ENCODE measurements at regions not wholly inside any gene's neighbourhood (a gene's known extent, or its start where the extent isn't known, plus 50 kb on each side); places are given as distances from the start of the nearest gene placed in this dataset.

GRCh38 chr20:57038608-57039440 lies 227.6 kb downstream of the BMP7 start:
- no peaks in the 10 kb centered on the region for H3K4me1 ChIP-seq
- 66 to 85% (median 81%) methylated on average over 4 of the region's 4 CpGs for WGBS, 5 donors
- intact Hi-C loops (cut with DNase I; ENCODE audit: low total_unique reads) = no loop called here

DNA sequence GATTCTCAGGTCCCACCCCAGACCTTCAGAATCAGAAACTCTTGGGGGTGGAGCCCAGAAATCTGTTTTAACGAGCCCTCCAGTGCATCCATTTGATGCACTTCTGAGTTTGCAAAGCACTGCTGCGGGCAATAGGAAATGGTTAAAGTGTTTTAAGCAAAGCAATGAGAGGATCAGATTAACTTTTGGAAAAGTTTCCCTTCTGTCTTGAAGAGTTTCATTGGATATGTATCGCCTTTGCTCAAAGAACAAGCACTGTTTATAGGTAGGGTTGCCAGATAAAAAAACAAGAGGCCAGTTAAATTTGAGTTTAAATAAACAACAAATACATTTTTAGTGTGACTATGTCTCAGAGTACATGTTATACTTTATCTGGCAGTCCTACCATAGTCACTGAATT lies 226.0 kb downstream of the BMP7 start:
- Histone ChIP-seq H3K4me3 (no peak overlapping the region), H3K27me3 (replicated peaks in 1 of 7) (peaks cover 0 to 33% (median 0%) of the 10 kb centered on the region in 7 donors), H3K27ac (no peak overlapping the region), H3K9me3 (no peaks in the 10 kb centered on the region), H3K4me1 (no peaks in the 10 kb centered on the region), H3K36me3 (no peaks in the 10 kb centered on the region)
- TF ChIP-seq CTCF (IDR thresholded peaks at IDR 0.05 in 8 of 11, conservative IDR thresholded peaks at IDR 0.05 in 3 of 11) (no peak), POLR2AphosphoS5 (IDR thresholded peaks at IDR 0.05) (no peak), POLR2A (IDR thresholded peaks at IDR 0.05) (no peak)
- DNase-seq = no peak
- 77 to 86% (median 80%) methylated on average over 3 of the region's 3 CpGs for WGBS, 5 donors
- intact Hi-C loops (cut with DNase I; ENCODE audit: low total_unique reads) = no loop called here

More at GRCh38 chr20:57038608-57039440, 227.6 kb downstream of the BMP7 start:
- TF ChIP-seq CTCF (IDR thresholded peaks at IDR 0.05 in 8 of 11, conservative IDR thresholded peaks at IDR 0.05 in 3 of 11) (no peak), POLR2AphosphoS5 (IDR thresholded peaks at IDR 0.05) (no peak), POLR2A (IDR thresholded peaks at IDR 0.05) (no peak)
- H3K9me3 ChIP-seq = peaks cover 0 to 13% (median 7%) of the 10 kb centered on the region in 8 donors
- no peak overlapping the region for H3K27ac ChIP-seq
- no peak for DNase-seq
- H3K36me3 ChIP-seq = no peaks in the 10 kb centered on the region
- H3K27me3 ChIP-seq (replicated peaks in 1 of 7) = peaks cover 0 to 40% (median 0%) of the 10 kb centered on the region in 7 donors
- no peak overlapping the region for H3K4me3 ChIP-seq

GRCh38 chr20:57040924-57041323 lies 225.5 kb downstream of the BMP7 start:
- 50 to 60% (median 56%) methylated on average over 8 of the region's 8 CpGs for WGBS, 5 donors
- intact Hi-C loops (cut with DNase I; ENCODE audit: low total_unique reads) = no loop called here
- DNase-seq = no peak

More at GRCh38 chr20:57040924-57041323, 225.5 kb downstream of the BMP7 start:
- no peaks in the 10 kb centered on the region for H3K36me3 ChIP-seq
- no peak overlapping the region for H3K27ac ChIP-seq
- H3K27me3 ChIP-seq (replicated peaks in 1 of 7) = peaks cover 0 to 28% (median 0%) of the 10 kb centered on the region in 7 donors
- no peaks in the 10 kb centered on the region for H3K9me3 ChIP-seq
- no peak for TF ChIP-seq POLR2AphosphoS5 (IDR thresholded peaks at IDR 0.05)
- no peak for TF ChIP-seq POLR2A (IDR thresholded peaks at IDR 0.05)
- no peak for TF ChIP-seq CTCF (IDR thresholded peaks at IDR 0.05 in 8 of 11, conservative IDR thresholded peaks at IDR 0.05 in 3 of 11)
- H3K4me1 ChIP-seq = no peaks in the 10 kb centered on the region
- no peak overlapping the region for H3K4me3 ChIP-seq
